Natural killer cell (primary cell): ENCODE measurements at regions not wholly inside any gene's neighbourhood (a gene's known extent, or its start where the extent isn't known, plus 50 kb on each side); places are given as distances from the start of the nearest gene placed in this dataset.

Experiments
- ATAC-seq, 3 donors: fragments of 150-1000 bp in 2 of 3; fragments of 200-7000 bp in 1 of 3; cut with Tn5 transposase; 1 replicate in 1 of 3; 2 replicates in 2 of 3; pipeline ENCODE4 v1.10.0; 2021; ENCODE audit warnings: mild to moderate bottlenecking in 2 of 3, moderate library complexity in 2 of 3
- DNase-seq, 2 donors: peaks; one replicate each; pipeline versions ENCODE4 v3.0.0 to v3.0.0-alpha.2; 2013 to 2021; ENCODE audit warnings: mixed read lengths in 1 of 2
- H3K27ac ChIP-seq: one replicate; pipeline ENCODE4 v1.5.1; 2013; ENCODE audit warnings: mild to moderate bottlenecking, low read length
- H3K27me3 ChIP-seq: one replicate; pipeline ENCODE4 v1.6.1; 2013; ENCODE audit warnings: low read length; ENCODE audit not compliant: control insufficient read depth, insufficient read depth
- H3K36me3 ChIP-seq: one replicate; pipeline ENCODE4 v1.6.1; 2013; ENCODE audit warnings: low read length; ENCODE audit not compliant: control insufficient read depth, insufficient read depth
- H3K4me1 ChIP-seq: one replicate; pipeline ENCODE4 v1.6.1; 2013; ENCODE audit warnings: low read length; ENCODE audit not compliant: control insufficient read depth, insufficient read depth
- H3K4me3 ChIP-seq: one replicate; pipeline ENCODE4 v1.5.1; 2013; ENCODE audit warnings: low read length
- H3K9me3 ChIP-seq: one replicate; pipeline ENCODE4 v1.6.1; 2013; ENCODE audit warnings: low read length; ENCODE audit not compliant: control insufficient read depth, insufficient read depth
- H3K27ac Mint-ChIP-seq, 2 donors: one replicate each; pipeline ENCODE4 v1.8.0; 2022; ENCODE audit warnings: mild to moderate bottlenecking in 2 of 2, mixed read lengths in 2 of 2, moderate library complexity in 1 of 2
- H3K27me3 Mint-ChIP-seq, 2 donors: one replicate each; pipeline ENCODE4 v1.8.0; 2022; ENCODE audit warnings: low read depth in 2 of 2, mixed read lengths in 2 of 2
- H3K36me3 Mint-ChIP-seq: one replicate; pipeline ENCODE4 v1.8.0; 2022; ENCODE audit warnings: mixed read lengths
- H3K4me1 Mint-ChIP-seq, 2 donors: one replicate each; pipeline ENCODE4 v1.8.0; 2022; ENCODE audit warnings: mixed read lengths in 2 of 2
- H3K4me3 Mint-ChIP-seq: one replicate; pipeline ENCODE4 v1.8.0; 2022; ENCODE audit warnings: mild to moderate bottlenecking, moderate library complexity, mixed read lengths
- H3K9me3 Mint-ChIP-seq, 2 donors: one replicate each; pipeline ENCODE4 v1.8.0; 2022; ENCODE audit warnings: mixed read lengths in 2 of 2
- CTCF ChIP-seq: fragments of 200-600 bp; IDR thresholded peaks from one replicate; pipeline ENCODE4 v1.8.0; 2022; ENCODE audit warnings: antibody characterized with exemption
- WGBS: methylation state at CpG from one replicate; pipeline ENCODE4 v1.1.7; 2013; ENCODE audit warnings: missing lambda C conversion rate; ENCODE audit not compliant: insufficient coverage; 5-methylcytosine and 5-hydroxymethylcytosine counted together
- intact Hi-C: fragments of 100-400 bp; cut with micrococcal nuclease; formaldehyde crosslinking; loops from one replicate; pipeline ENCODE4 v1.14.2; 2022

- 78% methylated on average over 4 of the region's 5 CpGs for WGBS
- Mint-ChIP-seq H3K27me3 (peaks cover 4 to 30% of the 10 kb centered on the region in 2 donors), H3K4me3 (no peak overlapping the region), H3K36me3 (no peaks in the 10 kb centered on the region), H3K4me1 (peaks cover 21 to 29% of the 10 kb centered on the region in 2 donors), H3K27ac (no peak overlapping the region), H3K9me3 (no peaks in the 10 kb centered on the region)
- ATAC-seq: no peak
- H3K4me3 ChIP-seq: no peak overlapping the region
- peaks cover 11% of the 10 kb centered on the region for H3K4me1 ChIP-seq
- no peak for TF ChIP-seq CTCF
- intact Hi-C loops: no loop called here
- DNase-seq: no peak
- H3K27me3 ChIP-seq: no peaks in the 10 kb centered on the region
- no peak overlapping the region for H3K27ac ChIP-seq
- H3K9me3 ChIP-seq: no peaks in the 10 kb centered on the region
- no peaks in the 10 kb centered on the region for H3K36me3 ChIP-seq
Observed at GRCh38 chr14:51564460-51564859, 87.2 kb upstream of the FRMD6 start.

- DNase-seq (no peak), ATAC-seq (no peak)
- Histone ChIP-seq H3K4me1 (peaks cover 11% of the 10 kb centered on the region), H3K36me3 (no peaks in the 10 kb centered on the region), H3K27me3 (no peaks in the 10 kb centered on the region), H3K27ac (no peak overlapping the region), H3K9me3 (no peaks in the 10 kb centered on the region), H3K4me3 (no peak overlapping the region)
- Mint-ChIP-seq H3K4me3 (no peak overlapping the region), H3K27ac (peak overlapping the region in 1 of 2 donors; percentile 68), H3K36me3 (no peaks in the 10 kb centered on the region), H3K4me1 (peaks cover 21 to 29% of the 10 kb centered on the region in 2 donors), H3K27me3 (peaks cover 4 to 26% of the 10 kb centered on the region in 2 donors), H3K9me3 (no peaks in the 10 kb centered on the region)
- 93% methylated on average over 5 of the region's 6 CpGs for WGBS
- intact Hi-C loops: no loop called here
- no peak for TF ChIP-seq CTCF
Observed at GRCh38 chr14:51564986-51565604, 86.6 kb upstream of the FRMD6 start.

GRCh38 chr14:51566831-51567582, 84.7 kb upstream of the FRMD6 start:
- 53% methylated on average over 6 of the region's 6 CpGs for WGBS
- peak; percentile 39 to 93 (median 85) for ATAC-seq
- Mint-ChIP-seq H3K4me3 (peak overlapping the region; percentile 18), H3K27me3 (peaks cover 4 to 23% of the 10 kb centered on the region in 2 donors), H3K36me3 (peaks cover 7% of the 10 kb centered on the region), H3K4me1 (peaks cover 21 to 29% of the 10 kb centered on the region in 2 donors), H3K9me3 (no peaks in the 10 kb centered on the region), H3K27ac (peak overlapping the region in 1 of 2 donors; percentile 65)
- Histone ChIP-seq H3K9me3 (no peaks in the 10 kb centered on the region), H3K27me3 (no peaks in the 10 kb centered on the region), H3K36me3 (no peaks in the 10 kb centered on the region), H3K27ac (peak overlapping the region; percentile 11), H3K4me3 (no peak overlapping the region), H3K4me1 (peaks cover 11% of the 10 kb centered on the region)
- TF ChIP-seq CTCF: no peak
- peak in 1 of 2 donors; percentile 41 for DNase-seq
- intact Hi-C loops: loop anchor here (2.0 kb wide), 1 partner anchor 30 kb away; no protein-coding TSS in a partner anchor
